NOMO-1 treated with DMSO at 0.1 percent for 48 hours (cell line): ENCODE measurements at regions not wholly inside any gene's neighbourhood (a gene's known extent, or its start where the extent isn't known, plus 50 kb on each side); places are given as distances from the start of the nearest gene placed in this dataset.
"Not testable (repeated sequence)": the region's sequence is repeated elsewhere in the genome, so short reads cannot be mapped to it uniquely, and the experiment has no call there.

Experiments used
- DNase-seq: peaks from one replicate; lab custom pipeline; 2025; ENCODE audit not compliant: unreplicated experiment; lab: John Stamatoyannopoulos, UW

GRCh38 chr4:160284516-160284915 is 1181.6 kb downstream of the RAPGEF2 start:
- DNase-seq: no peak

GRCh38 chr4:160286051-160286450 is 1183.2 kb downstream of the RAPGEF2 start:
- no peak for DNase-seq

- DNase-seq: no peak
Measured at GRCh38 chr4:160296476-160296875, 1193.6 kb downstream of the RAPGEF2 start.

GRCh38 chr4:160299177-160299576 is 1196.3 kb downstream of the RAPGEF2 start:
- DNase-seq: no peak

GRCh38 chr4:160299608-160300007 is 1196.7 kb downstream of the RAPGEF2 start:
- no peak for DNase-seq

GRCh38 chr4:160316036-160316435 is 1213.2 kb downstream of the RAPGEF2 start:
- no peak for DNase-seq

GRCh38 chr4:160318567-160319220 is 1215.8 kb downstream of the RAPGEF2 start:
- no peak for DNase-seq

GRCh38 chr4:160319221-160319867 is 1216.5 kb downstream of the RAPGEF2 start:
- DNase-seq: no peak

GRCh38 chr4:160319868-160320260 is 1217.0 kb downstream of the RAPGEF2 start:
- DNase-seq: no peak

GRCh38 chr4:160326110-160326509 is 1223.2 kb downstream of the RAPGEF2 start:
- DNase-seq: no peak

- no peak for DNase-seq
Measured at GRCh38 chr4:160347197-160347596, 1244.3 kb downstream of the RAPGEF2 start.

GRCh38 chr4:160350944-160351343 is 1248.1 kb downstream of the RAPGEF2 start:
- DNase-seq: no peak

GRCh38 chr4:160352637-160353036 is 1249.8 kb downstream of the RAPGEF2 start:
- DNase-seq: no peak

GRCh38 chr4:160353548-160353947 is 1250.7 kb downstream of the RAPGEF2 start:
- no peak for DNase-seq

GRCh38 chr4:160362478-160362877 is 1259.6 kb downstream of the RAPGEF2 start:
- DNase-seq: no peak

- DNase-seq: no peak
Measured at GRCh38 chr4:160364217-160364616, 1261.3 kb downstream of the RAPGEF2 start.

GRCh38 chr4:160364665-160365064 is 1261.8 kb downstream of the RAPGEF2 start:
- not testable (repeated sequence) for DNase-seq

- DNase-seq: not testable (repeated sequence)
Measured at GRCh38 chr4:160365383-160365782, 1262.5 kb downstream of the RAPGEF2 start.

- no peak for DNase-seq
Measured at GRCh38 chr4:160370046-160370445, 1267.2 kb downstream of the RAPGEF2 start.

GRCh38 chr4:160371446-160371845 is 1268.6 kb downstream of the RAPGEF2 start:
- DNase-seq: no peak

GRCh38 chr4:160372390-160372789 is 1269.5 kb downstream of the RAPGEF2 start:
- DNase-seq: no peak

GRCh38 chr4:160373911-160374310 is 1271.0 kb downstream of the RAPGEF2 start:
- no peak for DNase-seq
